PC-9 (cell line): ENCODE measurements at regions not wholly inside any gene's neighbourhood (a gene's known extent, or its start where the extent isn't known, plus 50 kb on each side); places are given as distances from the start of the nearest gene placed in this dataset.

Source experiments
- BruUV-seq: library from RNA; stranded (reverse); fragments of 400-500 nt; replicated peaks from 2 replicates; lab custom pipeline; 2021; lab: Mats Ljungman, UMichigan
- CTCF ChIA-PET: fragments of 300-600 bp; sonication (Branson Sonifier 250); formaldehyde crosslinking; loops from one replicate; lab custom pipeline; 2022; ENCODE audit warnings: antibody characterized with exemption; lab: Charles Lee
- POLR2A ChIA-PET: fragments of 300-600 bp; sonication (Branson Sonifier 250); formaldehyde crosslinking; loops from one replicate; lab custom pipeline; 2022; ENCODE audit warnings: antibody characterized with exemption; ENCODE audit not compliant: unreplicated experiment; lab: Charles Lee
- DNase-seq, 2 experiments: peaks; one replicate each; pipeline versions ENCODE4 v3.0.0 to v3.0.0-alpha.2; 2015 to 2022; ENCODE audit warnings: mixed read lengths in 1 of 2
- H2AFZ ChIP-seq: fragments of 200-600 bp; sonication (generic); 2 replicates; pipeline ENCODE4 v1.8.1; 2017; ENCODE audit warnings: antibody characterized with exemption
- H3F3A ChIP-seq: fragments of 200-600 bp; sonication (generic); 2 replicates; pipeline ENCODE4 v1.8.1; 2017; ENCODE audit warnings: antibody characterized with exemption, mild to moderate bottlenecking, low read depth; ENCODE audit not compliant: insufficient read depth
- H3K27ac ChIP-seq: fragments of 200-600 bp; sonication (generic); 2 replicates; pipeline ENCODE4 v1.6.1; 2016; ENCODE audit warnings: mixed run types
- H3K27me3 ChIP-seq: fragments of 200-600 bp; sonication (generic); 2 replicates; pipeline ENCODE4 v1.6.1; 2016; ENCODE audit warnings: low read depth, mixed run types; ENCODE audit not compliant: insufficient read depth
- H3K36me3 ChIP-seq: fragments of 200-600 bp; sonication (generic); 2 replicates; pipeline ENCODE4 v1.6.1; 2016; ENCODE audit warnings: low read depth, mixed run types
- H3K4me1 ChIP-seq: fragments of 200-600 bp; sonication (generic); replicated peaks from 2 replicates; pipeline ENCODE4 v1.6.1; 2016; ENCODE audit warnings: mixed run types; ENCODE audit not compliant: insufficient read depth
- H3K4me2 ChIP-seq: fragments of 200-600 bp; sonication (generic); 2 replicates; pipeline ENCODE4 v1.6.1; 2017; ENCODE audit warnings: mixed run types
- H3K4me3 ChIP-seq: fragments of 200-600 bp; sonication (generic); 2 replicates; pipeline ENCODE4 v1.6.1; 2016; ENCODE audit warnings: mixed run types
- H3K79me2 ChIP-seq: fragments of 200-600 bp; sonication (generic); 2 replicates; pipeline ENCODE4 v1.6.1; 2017; ENCODE audit warnings: low read depth, mixed run types
- H3K9me2 ChIP-seq: fragments of 200-600 bp; sonication (generic); 2 replicates; pipeline ENCODE4 v1.8.1; 2017; ENCODE audit warnings: mild to moderate bottlenecking; ENCODE audit not compliant: insufficient read depth
- H3K9me3 ChIP-seq: fragments of 200-600 bp; sonication (generic); 2 replicates; pipeline ENCODE4 v1.8.1; 2016; ENCODE audit warnings: low read depth; ENCODE audit not compliant: insufficient read depth
- H4K20me1 ChIP-seq: fragments of 200-600 bp; sonication (generic); 2 replicates; pipeline ENCODE4 v1.8.1; 2017; ENCODE audit not compliant: insufficient read depth
- CTCF ChIP-seq: fragments of 200-600 bp; sonication (generic); conservative IDR thresholded peaks from 2 replicates; pipeline ENCODE4 v1.6.1; 2017; ENCODE audit warnings: mixed run types, antibody characterized with exemption, mild to moderate bottlenecking, moderate library complexity
- EZH2 ChIP-seq: fragments of 200-600 bp; sonication (generic); IDR thresholded peaks from 2 replicates; pipeline ENCODE4 v1.8.0; 2017; ENCODE audit warnings: antibody characterized with exemption, low read depth
- intact Hi-C: fragments of 100-400 bp; cut with micrococcal nuclease; formaldehyde crosslinking; loops from one replicate; pipeline ENCODE4 v1.10.0; 2022; ENCODE audit not compliant: unreplicated experiment

- Histone ChIP-seq H3K36me3 (no peaks in the 10 kb centered on the region), H3K27me3 (no peaks in the 10 kb centered on the region), H3F3A (peaks cover 20% of the 10 kb centered on the region), H3K79me2 (no peaks in the 10 kb centered on the region), H3K4me2 (0 out of 2 replicates have a peak overlapping the region, but pooled peaks have one; percentile 73), H3K4me1 (peaks cover 16% of the 10 kb centered on the region), H3K9me2 (no peaks in the 10 kb centered on the region), H3K27ac (no peak overlapping the region), H3K9me3 (no peaks in the 10 kb centered on the region), H4K20me1 (no peaks in the 10 kb centered on the region), H2AFZ (no peak overlapping the region), H3K4me3 (no peak overlapping the region)
- DNase-seq: no peak
- TF ChIP-seq EZH2: no peak
- no peak for TF ChIP-seq CTCF
- ChIA-PET CTCF (no interaction called here), POLR2A (no interaction called here)
- BruUV-seq: no TSS peak
- intact Hi-C loops: loop anchor here (5.0 kb wide), 2 partner anchors 34 to 126 kb away; no protein-coding TSS in a partner anchor
Observed at GRCh38 chr6:156688620-156688971, 88.6 kb upstream of the ARID1B start.

- H3K79me2 ChIP-seq: no peaks in the 10 kb centered on the region
- H3K4me2 ChIP-seq: peak overlapping the region; percentile 73
- CTCF ChIA-PET: no interaction called here
- H3K27me3 ChIP-seq: no peaks in the 10 kb centered on the region
- H4K20me1 ChIP-seq: no peaks in the 10 kb centered on the region
- no peaks in the 10 kb centered on the region for H3K36me3 ChIP-seq
- BruUV-seq: TSS peak; percentile 22
- peak overlapping the region; percentile 85 for H2AFZ ChIP-seq
- H3K4me1 ChIP-seq: peaks cover 16% of the 10 kb centered on the region
- peak in 1 of 2 experiments; percentile 14 for DNase-seq
- intact Hi-C loops: loop anchor here (1.0 to 5.0 kb wide), 4 partner anchors 34 to 333 kb away; partner anchors contain the start of gene ARID1B
- no peaks in the 10 kb centered on the region for H3K9me2 ChIP-seq
- H3F3A ChIP-seq: peaks cover 20% of the 10 kb centered on the region
- peak overlapping the region; percentile 82; the same call in 1 of the 2 replicates for H3K4me3 ChIP-seq
- no peak for TF ChIP-seq EZH2
- TF ChIP-seq CTCF: no peak
- no peaks in the 10 kb centered on the region for H3K9me3 ChIP-seq
- POLR2A ChIA-PET: no interaction called here
- no peak overlapping the region for H3K27ac ChIP-seq
Observed at GRCh38 chr6:156687789-156688619, 89.2 kb upstream of the ARID1B start.

GRCh38 chr6:156686995-156687788 lies 90.0 kb upstream of the ARID1B start:
- H4K20me1 ChIP-seq: no peaks in the 10 kb centered on the region
- no peaks in the 10 kb centered on the region for H3K9me2 ChIP-seq
- H3K4me1 ChIP-seq: peaks cover 16% of the 10 kb centered on the region
- H3K9me3 ChIP-seq: no peaks in the 10 kb centered on the region
- H3K4me2 ChIP-seq: peak overlapping the region; percentile 96
- no peak for TF ChIP-seq EZH2
- no peak for TF ChIP-seq CTCF
- POLR2A ChIA-PET: no interaction called here
- no peaks in the 10 kb centered on the region for H3K27me3 ChIP-seq
- intact Hi-C loops: loop anchor here (1.0 to 5.0 kb wide), 4 partner anchors 35 to 334 kb away; partner anchors contain the start of gene ARID1B
- peaks cover 20% of the 10 kb centered on the region for H3F3A ChIP-seq
- H2AFZ ChIP-seq: peak overlapping the region; percentile 96
- H3K27ac ChIP-seq: peak overlapping the region; percentile 86
- peak overlapping the region; percentile 82 for H3K4me3 ChIP-seq
- DNase-seq: peak; percentile 43 to 82
- no peaks in the 10 kb centered on the region for H3K79me2 ChIP-seq
- TSS peak; percentile 100 for BruUV-seq
- CTCF ChIA-PET: no interaction called here
- H3K36me3 ChIP-seq: no peaks in the 10 kb centered on the region
